Peyer's patch (tissue), 4 donors: ENCODE measurements at regions not wholly inside any gene's neighbourhood (a gene's known extent, or its start where the extent isn't known, plus 50 kb on each side); places are given as distances from the start of the nearest gene placed in this dataset.

Experiments used
- DNase-seq, 3 donors: peaks; one replicate each; pipeline ENCODE4 v3.0.0-alpha.2; 2017 to 2019
- H3K27ac ChIP-seq, 4 donors: fragments of 200-600 bp; sonication (generic); one replicate each; pipeline ENCODE4 v1.5.1; 2016 to 2019
- H3K27me3 ChIP-seq, 2 donors: fragments of 200-600 bp; sonication (generic); one replicate each; pipeline ENCODE4 v1.5.1; 2019
- H3K36me3 ChIP-seq, 3 donors: fragments of 200-600 bp; sonication (generic); one replicate each; pipeline ENCODE4 v1.5.1; 2016 to 2019
- H3K4me1 ChIP-seq, 4 donors: fragments of 200-600 bp; sonication (generic); one replicate each; pipeline ENCODE4 v1.5.1; 2016 to 2019
- H3K4me3 ChIP-seq, 4 donors: fragments of 200-600 bp; sonication (generic); 1 replicate in 3 of 4; 2 replicates in 1 of 4; pipeline ENCODE4 v1.5.1; 2016 to 2019; ENCODE audit warnings: mild to moderate bottlenecking in 1 of 4
- H3K9me3 ChIP-seq, 4 donors: fragments of 200-600 bp; sonication (generic); one replicate each; pipeline ENCODE4 v1.5.1; 2016 to 2019; ENCODE audit warnings: mild to moderate bottlenecking in 1 of 4
- CTCF ChIP-seq, 6 experiments: fragments of 450-650 bp in 4 of 6; fragments of 200-600 bp in 2 of 6; sonication (generic) in 1 of 6; IDR thresholded peaks; one replicate each; pipeline ENCODE4 v1.5.1; 2017 to 2019; ENCODE audit warnings: antibody characterized with exemption in 6 of 6, mild to moderate bottlenecking in 3 of 6, moderate library complexity in 1 of 6
- POLR2A ChIP-seq, 2 donors: fragments of 450-650 bp; IDR thresholded peaks; one replicate each; pipeline ENCODE4 v1.5.1; 2017; ENCODE audit warnings: antibody characterized with exemption in 2 of 2, mild to moderate bottlenecking in 2 of 2, moderate library complexity in 2 of 2

DNA sequence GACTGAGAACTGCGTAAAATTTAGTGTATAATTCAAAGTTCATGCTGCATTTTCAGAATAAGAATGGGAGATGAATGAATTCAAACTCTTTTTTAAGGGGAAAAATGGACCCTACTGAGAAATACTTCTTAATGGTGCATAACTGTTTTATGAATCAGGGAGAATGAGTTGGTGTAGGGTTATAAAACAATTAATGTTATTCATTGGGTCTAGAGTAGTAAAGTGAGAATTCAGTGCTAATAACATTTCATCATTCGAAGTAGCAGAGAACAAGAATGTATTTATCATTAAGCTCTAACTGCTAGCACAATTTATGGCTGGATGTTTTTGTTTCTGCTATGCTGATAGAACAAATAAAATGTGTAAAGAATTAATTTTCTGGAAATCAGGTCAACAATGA, 310.2 kb downstream of the SLITRK5 start:
- Histone ChIP-seq H3K4me3 (no peak overlapping the region), H3K9me3 (no peaks in the 10 kb centered on the region), H3K36me3 (no peaks in the 10 kb centered on the region), H3K4me1 (no peaks in the 10 kb centered on the region), H3K27me3 (no peaks in the 10 kb centered on the region), H3K27ac (no peak overlapping the region)
- TF ChIP-seq CTCF (IDR thresholded peaks at IDR 0.05) (no peak), POLR2A (IDR thresholded peaks at IDR 0.05) (no peak)
- DNase-seq = no peak

- DNase-seq = no peak
- Histone ChIP-seq H3K27ac (no peak overlapping the region), H3K4me1 (no peaks in the 10 kb centered on the region), H3K9me3 (no peaks in the 10 kb centered on the region), H3K27me3 (no peaks in the 10 kb centered on the region), H3K36me3 (no peaks in the 10 kb centered on the region), H3K4me3 (no peak overlapping the region)
- TF ChIP-seq POLR2A (IDR thresholded peaks at IDR 0.05) = no peak
- TF ChIP-seq CTCF (IDR thresholded peaks at IDR 0.05) = no peak
Observed at GRCh38 chr13:87982400-87982799, 311.2 kb downstream of the SLITRK5 start.

GRCh38 chr13:87986639-87987250, 315.6 kb downstream of the SLITRK5 start:
- Histone ChIP-seq H3K36me3 (no peaks in the 10 kb centered on the region), H3K4me3 (no peak overlapping the region), H3K4me1 (no peaks in the 10 kb centered on the region), H3K9me3 (no peaks in the 10 kb centered on the region), H3K27ac (no peak overlapping the region), H3K27me3 (no peaks in the 10 kb centered on the region)
- DNase-seq = no peak
- no peak for TF ChIP-seq CTCF (IDR thresholded peaks at IDR 0.05)
- no peak for TF ChIP-seq POLR2A (IDR thresholded peaks at IDR 0.05)

DNA sequence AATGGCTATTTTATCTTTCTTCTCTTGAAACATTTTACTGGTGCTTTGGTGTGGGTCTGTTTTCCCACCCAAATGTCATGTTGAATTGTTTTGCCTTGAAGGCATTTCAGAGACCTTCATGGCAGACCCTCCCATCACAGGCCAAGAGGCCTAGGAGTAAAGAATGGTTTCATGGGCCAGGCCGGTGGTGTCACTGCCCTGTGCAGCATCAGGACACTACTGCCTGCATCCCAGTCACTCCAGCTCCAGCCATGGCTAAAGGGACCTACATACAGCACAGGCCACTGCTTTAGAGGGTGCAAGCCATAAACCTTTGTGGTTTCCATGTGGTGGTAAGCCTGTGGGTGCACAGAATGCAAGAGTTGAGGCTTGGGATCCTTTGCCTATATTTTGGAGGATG, 326.9 kb downstream of the SLITRK5 start:
- TF ChIP-seq CTCF (IDR thresholded peaks at IDR 0.05) = no peak
- no peak for TF ChIP-seq POLR2A (IDR thresholded peaks at IDR 0.05)
- H3K9me3 ChIP-seq = no peaks in the 10 kb centered on the region
- no peaks in the 10 kb centered on the region for H3K4me1 ChIP-seq
- H3K27ac ChIP-seq = no peak overlapping the region
- peak in 1 of 3 donors; percentile 12 for DNase-seq
- H3K36me3 ChIP-seq = no peaks in the 10 kb centered on the region
- no peaks in the 10 kb centered on the region for H3K27me3 ChIP-seq
- no peak overlapping the region for H3K4me3 ChIP-seq

GRCh38 chr13:87999240-87999700, 328.1 kb downstream of the SLITRK5 start:
- Histone ChIP-seq H3K27ac (no peak overlapping the region), H3K4me3 (no peak overlapping the region), H3K36me3 (no peaks in the 10 kb centered on the region), H3K9me3 (no peaks in the 10 kb centered on the region), H3K27me3 (no peaks in the 10 kb centered on the region), H3K4me1 (no peaks in the 10 kb centered on the region)
- DNase-seq = no peak
- no peak for TF ChIP-seq POLR2A (IDR thresholded peaks at IDR 0.05)
- no peak for TF ChIP-seq CTCF (IDR thresholded peaks at IDR 0.05)

- H3K4me3 ChIP-seq = no peak overlapping the region
- no peak overlapping the region for H3K27ac ChIP-seq
- H3K36me3 ChIP-seq = no peaks in the 10 kb centered on the region
- H3K4me1 ChIP-seq = no peaks in the 10 kb centered on the region
- no peaks in the 10 kb centered on the region for H3K27me3 ChIP-seq
- TF ChIP-seq CTCF (IDR thresholded peaks at IDR 0.05) = no peak
- TF ChIP-seq POLR2A (IDR thresholded peaks at IDR 0.05) = no peak
- no peak for DNase-seq
- no peaks in the 10 kb centered on the region for H3K9me3 ChIP-seq
Observed at GRCh38 chr13:87999788-88000187, 328.6 kb downstream of the SLITRK5 start.
